HG03521 (cell line): ENCODE measurements at regions not wholly inside any gene's neighbourhood (a gene's known extent, or its start where the extent isn't known, plus 50 kb on each side); places are given as distances from the start of the nearest gene placed in this dataset.
"Not testable (repeated sequence)": the region's sequence is repeated elsewhere in the genome, so short reads cannot be mapped to it uniquely, and the experiment has no call there.

Source experiments
- ATAC-seq: cut with Tn5 transposase; IDR thresholded peaks from one replicate; pipeline ENCODE4 v1.9.1; 2021; ENCODE audit warnings: mild to moderate bottlenecking, moderate library complexity; ENCODE audit not compliant: unreplicated experiment

DNA sequence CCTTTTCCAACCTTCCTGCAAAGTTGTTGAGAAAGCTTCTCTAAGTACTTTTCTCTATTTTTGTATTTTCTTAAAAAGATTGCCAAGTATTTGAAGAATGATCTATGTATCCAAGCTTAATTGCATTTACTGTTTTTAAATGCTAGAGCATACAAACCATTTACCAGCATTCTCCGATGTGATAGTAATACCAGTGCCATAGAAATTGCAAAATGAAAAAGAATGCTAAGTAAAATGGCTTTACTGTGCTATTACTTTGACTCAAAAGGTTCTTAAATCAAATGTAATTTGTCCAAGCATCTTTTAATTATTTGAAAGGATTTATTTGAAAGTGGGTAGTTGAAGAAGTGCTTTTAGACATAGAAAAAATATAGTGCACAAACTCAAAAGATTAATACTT is 1183.2 kb downstream of the RAPGEF2 start:
- no peak for ATAC-seq

DNA sequence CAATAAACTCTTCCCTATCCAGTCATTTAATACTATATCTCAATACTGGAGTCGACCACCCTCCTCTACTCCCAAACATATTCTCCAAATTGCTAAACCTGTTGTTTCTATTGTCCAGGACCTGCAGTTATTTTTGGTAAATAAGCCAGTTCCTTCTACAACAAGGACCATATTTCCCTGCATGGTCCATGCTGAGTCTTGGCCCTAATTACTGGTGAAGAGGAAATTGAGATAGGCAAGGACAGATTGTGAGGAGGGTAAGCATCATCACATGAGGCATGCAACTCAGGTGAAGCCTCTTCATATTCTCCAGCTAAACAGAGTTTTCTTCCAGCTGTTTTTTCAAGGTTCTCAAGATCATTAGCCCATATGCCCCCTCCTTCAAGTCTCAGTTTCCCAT is 1193.6 kb downstream of the RAPGEF2 start:
- no peak for ATAC-seq

- ATAC-seq = no peak
Measured at GRCh38 chr4:160299177-160299576, 1196.3 kb downstream of the RAPGEF2 start.

- ATAC-seq = no peak
Measured at GRCh38 chr4:160299608-160300007, 1196.7 kb downstream of the RAPGEF2 start.

- no peak for ATAC-seq
Measured at GRCh38 chr4:160316036-160316435, 1213.2 kb downstream of the RAPGEF2 start.

GRCh38 chr4:160318567-160319220 is 1215.8 kb downstream of the RAPGEF2 start:
- no peak for ATAC-seq

- ATAC-seq = no peak
Measured at GRCh38 chr4:160319221-160319867, 1216.5 kb downstream of the RAPGEF2 start.

DNA sequence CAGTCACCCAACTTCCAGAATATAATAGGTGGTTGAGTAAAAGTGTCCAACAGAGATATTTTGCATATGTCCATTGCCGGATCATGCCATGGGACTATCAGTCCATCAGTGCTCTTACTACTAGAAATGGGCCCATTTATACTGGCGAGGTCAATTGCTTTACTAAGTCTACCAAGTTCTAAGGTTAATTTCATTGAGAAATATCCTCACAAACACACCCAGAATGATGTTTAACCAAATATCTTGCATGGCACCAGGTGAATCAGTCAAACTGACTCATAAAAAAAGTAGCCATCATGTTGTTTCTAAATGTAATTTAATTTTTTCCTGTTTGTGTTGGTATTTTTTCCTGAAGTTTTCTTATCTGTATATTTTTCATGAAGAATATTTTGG is 1217.0 kb downstream of the RAPGEF2 start:
- no peak for ATAC-seq

DNA sequence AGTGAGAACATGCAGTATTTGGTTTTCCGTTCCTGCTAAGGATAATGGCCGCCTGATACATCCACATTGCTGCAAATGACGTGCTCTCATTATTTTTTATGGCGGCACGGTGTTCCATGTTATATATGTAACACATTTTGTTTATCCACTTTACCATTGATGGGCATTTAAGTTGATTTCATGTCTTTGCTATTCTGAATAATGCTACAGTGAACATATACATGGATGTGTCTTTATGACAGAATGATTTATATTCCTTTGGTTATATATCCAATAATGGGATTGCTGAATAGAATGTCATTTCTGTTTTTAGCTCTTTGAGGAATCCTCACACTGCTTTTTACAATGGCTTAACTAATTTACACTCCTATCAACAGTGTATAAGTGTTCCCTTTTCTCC is 1223.2 kb downstream of the RAPGEF2 start:
- no peak for ATAC-seq

GRCh38 chr4:160347197-160347596 is 1244.3 kb downstream of the RAPGEF2 start:
- no peak for ATAC-seq

GRCh38 chr4:160350944-160351343 is 1248.1 kb downstream of the RAPGEF2 start:
- ATAC-seq = no peak

- no peak for ATAC-seq
Measured at GRCh38 chr4:160352637-160353036, 1249.8 kb downstream of the RAPGEF2 start.

GRCh38 chr4:160353548-160353947 is 1250.7 kb downstream of the RAPGEF2 start:
- ATAC-seq = no peak

GRCh38 chr4:160362478-160362877 is 1259.6 kb downstream of the RAPGEF2 start:
- no peak for ATAC-seq

DNA sequence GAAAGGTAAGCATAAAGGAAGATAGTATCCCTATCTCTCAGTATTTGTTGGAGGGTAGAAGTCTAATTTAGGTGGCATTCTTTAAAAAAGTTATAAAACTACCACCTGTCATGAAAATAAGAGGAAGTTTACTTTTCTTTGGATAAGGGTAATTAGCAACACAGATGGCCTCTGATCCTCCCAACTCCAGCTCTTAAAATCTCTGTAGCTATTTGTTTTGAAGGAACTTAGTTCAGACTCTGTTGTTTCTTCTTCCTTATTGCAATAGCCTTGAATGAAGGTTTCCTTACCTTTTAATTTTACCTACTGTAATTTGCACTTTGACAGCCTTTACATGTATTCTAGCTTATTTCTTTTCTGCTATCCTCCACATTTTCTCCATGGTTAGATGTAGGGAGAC is 1261.3 kb downstream of the RAPGEF2 start:
- ATAC-seq = no peak

- not testable (repeated sequence) for ATAC-seq
Measured at GRCh38 chr4:160364665-160365064, 1261.8 kb downstream of the RAPGEF2 start.

DNA sequence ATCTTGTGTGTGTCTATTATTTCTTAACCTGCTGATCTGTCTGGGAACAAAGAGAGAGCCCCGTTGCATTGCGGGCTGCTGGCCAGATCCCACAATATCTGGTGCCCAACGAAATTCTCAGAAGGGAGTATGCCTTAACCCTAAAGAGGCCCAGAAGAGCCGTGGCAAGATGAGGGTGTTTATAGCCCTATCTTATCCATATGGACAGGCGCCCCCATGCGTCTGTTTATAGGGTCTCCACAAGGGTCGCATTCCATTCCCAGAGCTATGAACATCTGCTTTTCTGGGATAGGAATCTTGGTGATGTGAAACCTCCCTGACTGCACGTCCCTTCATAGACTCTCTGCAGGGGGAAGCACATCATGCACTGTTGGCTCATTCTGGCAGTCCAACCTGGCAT is 1262.5 kb downstream of the RAPGEF2 start:
- not testable (repeated sequence) for ATAC-seq

GRCh38 chr4:160370046-160370445 is 1267.2 kb downstream of the RAPGEF2 start:
- no peak for ATAC-seq

DNA sequence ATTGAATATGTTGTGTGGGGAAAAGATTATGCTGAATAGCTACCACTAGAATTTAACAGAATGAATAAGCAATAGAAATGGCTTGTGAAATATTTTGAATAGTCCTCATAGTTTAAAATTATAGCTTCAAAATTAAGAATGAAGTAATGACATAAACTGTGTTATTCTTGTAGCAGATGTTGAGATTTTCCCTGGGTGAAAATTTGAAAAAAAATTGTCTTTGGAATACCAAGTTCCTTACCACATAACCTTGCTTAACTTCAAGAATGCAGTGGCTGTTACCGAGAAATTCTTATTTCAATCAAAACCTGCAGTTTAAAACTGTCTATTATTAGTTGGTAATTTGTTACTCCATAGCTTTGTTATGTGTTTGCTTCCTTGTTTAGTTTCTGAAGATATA is 1268.6 kb downstream of the RAPGEF2 start:
- ATAC-seq = no peak

- ATAC-seq = no peak
Measured at GRCh38 chr4:160372390-160372789, 1269.5 kb downstream of the RAPGEF2 start.

GRCh38 chr4:160373911-160374310 is 1271.0 kb downstream of the RAPGEF2 start:
- ATAC-seq = no peak

GRCh38 chr4:160375772-160376452 is 1273.0 kb downstream of the RAPGEF2 start:
- no peak for ATAC-seq
